ENCODE measurements at regions not wholly inside any gene's neighbourhood (a gene's known extent, or its start where the extent isn't known, plus 50 kb on each side); places are given as distances from the start of the nearest gene placed in this dataset.

DNA sequence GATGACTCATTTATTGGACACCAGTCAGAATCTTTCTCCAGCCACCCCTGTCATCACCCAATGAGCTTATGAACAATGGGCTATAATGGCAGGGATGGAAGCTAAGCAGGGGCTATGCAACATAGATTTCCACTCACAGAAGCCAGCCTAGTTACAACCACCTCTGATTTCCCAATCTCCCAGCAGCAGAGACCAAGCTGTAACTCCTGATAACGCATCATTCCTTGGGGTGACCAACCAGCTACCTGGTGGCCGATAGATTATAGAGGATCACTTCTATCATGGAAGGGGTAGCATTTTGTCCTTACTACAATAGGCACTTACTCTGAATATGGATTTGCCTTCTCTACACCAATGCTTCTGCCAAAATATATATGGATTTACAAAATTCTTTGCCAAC lies 302.3 kb upstream of the ATXN7L3B start:
- FAIRE-seq = no peak
- no peak for DNase-seq (ENCODE audit: low read depth, low spot score)
- H3K9me1 ChIP-seq (ENCODE audit: control insufficient read depth, extremely low read depth, insufficient read depth, low read length) = no peaks in the 10 kb centered on the region
- no peaks in the 10 kb centered on the region for H3K27me3 ChIP-seq (ENCODE audit: control insufficient read depth, extremely low read depth, insufficient read depth, low read length)
- no peak overlapping the region for H3K9ac ChIP-seq (ENCODE audit: control insufficient read depth, extremely low read depth, insufficient read depth, low read length)
- no peaks in the 10 kb centered on the region for H3K79me2 ChIP-seq (ENCODE audit: control insufficient read depth, insufficient read depth, low read length)
- no peak overlapping the region for H3K27ac ChIP-seq (ENCODE audit: control insufficient read depth, insufficient read depth, low read length)
- H3K4me1 ChIP-seq (ENCODE audit: control insufficient read depth, extremely low read depth, insufficient read depth, low read length) = no peaks in the 10 kb centered on the region
- TF ChIP-seq EZH2 (IDR thresholded peaks at IDR 0.05; ENCODE audit: low read length) = no peak
- TF ChIP-seq CTCF (optimal IDR thresholded peaks at IDR 0.05 in 1 of 3, IDR thresholded peaks at IDR 0.05 in 1 of 3, conservative IDR thresholded peaks at IDR 0.05 in 1 of 3; ENCODE audit: extremely low read depth in 1 of 3, insufficient read depth in 2 of 3, low read length in 3 of 3) = no peak
- H2AFZ ChIP-seq (ENCODE audit: control insufficient read depth, low read length) = no peak overlapping the region
- H3K4me2 ChIP-seq (ENCODE audit: control insufficient read depth, extremely low read depth, insufficient read depth, low read depth, low read length) = no peak overlapping the region
- no peaks in the 10 kb centered on the region for H3K9me3 ChIP-seq (ENCODE audit: control insufficient read depth, low read depth, low read length)
- H3K36me3 ChIP-seq (ENCODE audit: control insufficient read depth in 2 of 2, extremely low read depth in 1 of 2, insufficient read depth in 2 of 2, low read length in 2 of 2) = no peaks in the 10 kb centered on the region
- dilution Hi-C loops (cut with MboI; ENCODE audit: extremely low pct_ligation_motif_present, low sequenced_read_pairs) = no loop called here
- no peaks in the 10 kb centered on the region for H4K20me1 ChIP-seq (ENCODE audit: control insufficient read depth, extremely low read depth, insufficient read depth, low read length)
- H3K4me3 ChIP-seq (ENCODE audit: control insufficient read depth in 2 of 3, extremely low read depth in 1 of 3, insufficient read depth in 2 of 3, low read depth in 1 of 3, low read length in 3 of 3) = no peak overlapping the region

GRCh38 chr12:74241341-74241740 lies 296.3 kb upstream of the ATXN7L3B start:
- no peaks in the 10 kb centered on the region for H4K20me1 ChIP-seq (ENCODE audit: control insufficient read depth, extremely low read depth, insufficient read depth, low read length)
- dilution Hi-C loops (cut with MboI; ENCODE audit: extremely low pct_ligation_motif_present, low sequenced_read_pairs) = no loop called here

More at GRCh38 chr12:74241341-74241740, 296.3 kb upstream of the ATXN7L3B start:
- no peak overlapping the region for H3K4me3 ChIP-seq (ENCODE audit: control insufficient read depth in 2 of 3, extremely low read depth in 1 of 3, insufficient read depth in 2 of 3, low read depth in 1 of 3, low read length in 3 of 3)
- H3K9ac ChIP-seq (ENCODE audit: control insufficient read depth, extremely low read depth, insufficient read depth, low read length) = no peak overlapping the region
- H3K4me2 ChIP-seq (ENCODE audit: control insufficient read depth, extremely low read depth, insufficient read depth, low read depth, low read length) = no peak overlapping the region
- H3K36me3 ChIP-seq (ENCODE audit: control insufficient read depth in 2 of 2, extremely low read depth in 1 of 2, insufficient read depth in 2 of 2, low read length in 2 of 2) = no peaks in the 10 kb centered on the region
- no peak overlapping the region for H2AFZ ChIP-seq (ENCODE audit: control insufficient read depth, low read length)
- H3K4me1 ChIP-seq (ENCODE audit: control insufficient read depth, extremely low read depth, insufficient read depth, low read length) = no peaks in the 10 kb centered on the region
- H3K9me3 ChIP-seq (ENCODE audit: control insufficient read depth, low read depth, low read length) = no peaks in the 10 kb centered on the region
- DNase-seq (ENCODE audit: low read depth, low spot score) = no peak
- H3K79me2 ChIP-seq (ENCODE audit: control insufficient read depth, insufficient read depth, low read length) = no peaks in the 10 kb centered on the region
- H3K27ac ChIP-seq (ENCODE audit: control insufficient read depth, insufficient read depth, low read length) = no peak overlapping the region
- TF ChIP-seq EZH2 (IDR thresholded peaks at IDR 0.05; ENCODE audit: low read length) = no peak
- TF ChIP-seq CTCF (optimal IDR thresholded peaks at IDR 0.05 in 1 of 3, IDR thresholded peaks at IDR 0.05 in 1 of 3, conservative IDR thresholded peaks at IDR 0.05 in 1 of 3; ENCODE audit: extremely low read depth in 1 of 3, insufficient read depth in 2 of 3, low read length in 3 of 3) = no peak
- no peaks in the 10 kb centered on the region for H3K9me1 ChIP-seq (ENCODE audit: control insufficient read depth, extremely low read depth, insufficient read depth, low read length)
- no peaks in the 10 kb centered on the region for H3K27me3 ChIP-seq (ENCODE audit: control insufficient read depth, extremely low read depth, insufficient read depth, low read length)
- no peak for FAIRE-seq

Measured in keratinocyte (primary cell).